OCI-LY1 (cell line): ENCODE measurements at regions not wholly inside any gene's neighbourhood (a gene's known extent, or its start where the extent isn't known, plus 50 kb on each side); places are given as distances from the start of the nearest gene placed in this dataset.

Source experiments
- H2AFZ ChIP-seq: fragments of 200-600 bp; sonication (generic), shearing (Covaris generic); 2 replicates; pipeline ENCODE4 v1.6.0; 2014; ENCODE audit warnings: antibody characterized with exemption, mild to moderate bottlenecking, low read length
- H3F3A ChIP-seq: fragments of 200-600 bp; sonication (generic), shearing (Covaris generic); 2 replicates; pipeline ENCODE4 v1.6.0; 2014; ENCODE audit warnings: mild to moderate bottlenecking, antibody characterized with exemption, low read length, moderate library complexity; ENCODE audit not compliant: insufficient read depth
- H3K27ac ChIP-seq: fragments of 200-600 bp; sonication (generic); 2 replicates; pipeline ENCODE4 v1.5.1; 2014; ENCODE audit warnings: low read length, mixed run types, mild to moderate bottlenecking, low read depth; ENCODE audit not compliant: poor library complexity, severe bottlenecking
- H3K27me3 ChIP-seq: fragments of 200-600 bp; sonication (generic); 2 replicates; pipeline ENCODE4 v1.6.0; 2014; ENCODE audit warnings: antibody characterized with exemption, mild to moderate bottlenecking, low read length, moderate library complexity; ENCODE audit not compliant: insufficient read depth
- H3K36me3 ChIP-seq: fragments of 200-600 bp; sonication (generic); 2 replicates; pipeline ENCODE4 v1.6.1; 2014; ENCODE audit warnings: mild to moderate bottlenecking, antibody characterized with exemption, low read length, moderate library complexity, mixed read lengths; ENCODE audit not compliant: insufficient read depth
- H3K4me1 ChIP-seq: fragments of 200-600 bp; sonication (generic); 2 replicates; pipeline ENCODE4 v1.5.1; 2014; ENCODE audit warnings: mild to moderate bottlenecking, low read length, moderate library complexity; ENCODE audit not compliant: insufficient read depth, severe bottlenecking
- H3K4me2 ChIP-seq: fragments of 200-600 bp; sonication (generic), shearing (Covaris generic); 2 replicates; pipeline ENCODE4 v1.6.1; 2014; ENCODE audit warnings: low read length
- H3K4me3 ChIP-seq: fragments of 200-600 bp; sonication (generic); 2 replicates; pipeline ENCODE4 v1.5.1; 2014; ENCODE audit warnings: low read length, low read depth, mild to moderate bottlenecking, mixed read lengths; ENCODE audit not compliant: poor library complexity, severe bottlenecking
- H3K79me2 ChIP-seq: fragments of 200-600 bp; shearing (Covaris generic); 2 replicates; pipeline ENCODE4 v1.6.1; 2016; ENCODE audit warnings: mixed run types, low read length, mixed read lengths; ENCODE audit not compliant: insufficient read depth
- H3K9ac ChIP-seq: fragments of 200-600 bp; sonication (generic), shearing (Covaris generic); 2 replicates; pipeline ENCODE4 v1.6.1; 2014; ENCODE audit warnings: mild to moderate bottlenecking, low read length, mixed read lengths
- H3K9me2 ChIP-seq: fragments of 200-600 bp; sonication (generic), shearing (Covaris generic); 2 replicates; pipeline ENCODE4 v1.6.1; 2014; ENCODE audit warnings: low read depth, mild to moderate bottlenecking, low read length, mixed read lengths
- H3K9me3 ChIP-seq: fragments of 200-600 bp; shearing (Covaris generic); 2 replicates; pipeline ENCODE4 v1.6.1; 2014; ENCODE audit warnings: low read length, mixed read lengths
- H4K20me1 ChIP-seq: fragments of 200-600 bp; sonication (generic), shearing (Covaris generic); 2 replicates; pipeline ENCODE4 v1.6.0; 2016; ENCODE audit warnings: mild to moderate bottlenecking, low read length; ENCODE audit not compliant: insufficient read depth
- CTCF ChIP-seq: fragments of 200-600 bp; sonication (generic), shearing (Covaris generic); IDR thresholded peaks from 2 replicates; pipeline ENCODE4 v1.5.1; 2017; ENCODE audit warnings: mild to moderate bottlenecking, antibody characterized with exemption, low read length, moderate library complexity, mixed read lengths
- EZH2 ChIP-seq: fragments of 200-600 bp; sonication (generic), shearing (Covaris generic); IDR thresholded peaks from 2 replicates; pipeline ENCODE4 v1.8.0; 2017; ENCODE audit warnings: borderline replicate concordance, mixed run types, mild to moderate bottlenecking, antibody characterized with exemption, low read length, moderate library complexity, mixed read lengths

GRCh38 chr13:21228738-21229137 lies 52.3 kb downstream of the MRPL57 start:
- Histone ChIP-seq H4K20me1 (no peaks in the 10 kb centered on the region), H3K27me3 (no peaks in the 10 kb centered on the region), H3K9ac (no peak overlapping the region), H2AFZ (no peak overlapping the region), H3K27ac (no peak overlapping the region), H3K9me3 (no peaks in the 10 kb centered on the region), H3K4me1 (no peaks in the 10 kb centered on the region), H3K4me3 (no peak overlapping the region), H3K9me2 (no peaks in the 10 kb centered on the region), H3K4me2 (no peak overlapping the region), H3K79me2 (no peaks in the 10 kb centered on the region), H3F3A (no peaks in the 10 kb centered on the region), H3K36me3 (no peaks in the 10 kb centered on the region)
- TF ChIP-seq EZH2 = no peak
- no peak for TF ChIP-seq CTCF

DNA sequence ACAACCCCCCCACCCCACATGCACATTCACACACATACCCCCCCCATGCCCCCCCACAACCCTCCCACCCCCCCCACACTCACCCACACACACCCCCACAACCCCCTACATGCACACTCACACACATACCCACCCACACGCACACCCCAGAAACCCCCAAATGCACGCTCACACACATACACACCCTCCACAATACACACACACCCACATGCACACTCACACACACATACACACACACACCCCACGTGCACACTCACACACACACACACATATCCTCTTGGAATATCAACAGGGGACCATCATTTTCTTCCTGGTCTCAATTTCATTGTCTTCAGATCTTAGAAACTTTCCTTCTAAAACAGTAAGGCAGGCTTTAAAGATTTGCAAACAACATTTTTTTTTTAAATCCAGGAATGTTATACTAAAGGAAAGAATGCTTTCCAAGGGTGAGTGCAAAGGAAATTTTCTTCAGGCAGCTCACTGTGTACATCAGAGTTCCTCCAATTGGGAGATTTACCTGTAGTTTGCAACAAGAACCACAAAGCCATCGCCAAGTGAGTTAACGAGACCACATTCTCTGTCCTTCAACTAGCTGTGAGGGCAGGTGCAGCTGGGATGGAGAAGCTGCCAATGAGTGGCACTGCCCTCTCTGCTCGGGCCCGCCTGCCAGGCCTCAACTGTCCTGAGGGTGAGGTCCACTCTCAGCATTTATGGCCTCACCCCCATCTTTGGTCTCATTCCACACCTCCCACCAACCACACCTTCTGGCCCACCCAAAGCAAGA lies 53.0 kb downstream of the MRPL57 start:
- no peak overlapping the region for H3K4me2 ChIP-seq
- H3K4me1 ChIP-seq = no peaks in the 10 kb centered on the region
- no peak overlapping the region for H2AFZ ChIP-seq
- no peaks in the 10 kb centered on the region for H3K9me3 ChIP-seq
- H3K79me2 ChIP-seq = no peaks in the 10 kb centered on the region
- no peaks in the 10 kb centered on the region for H3K27me3 ChIP-seq
- no peak for TF ChIP-seq EZH2
- no peak for TF ChIP-seq CTCF
- no peak overlapping the region for H3K4me3 ChIP-seq
- no peak overlapping the region for H3K27ac ChIP-seq
- H3K9me2 ChIP-seq = no peaks in the 10 kb centered on the region
- no peaks in the 10 kb centered on the region for H3F3A ChIP-seq
- H3K36me3 ChIP-seq = no peaks in the 10 kb centered on the region
- no peak overlapping the region for H3K9ac ChIP-seq
- H4K20me1 ChIP-seq = no peaks in the 10 kb centered on the region

DNA sequence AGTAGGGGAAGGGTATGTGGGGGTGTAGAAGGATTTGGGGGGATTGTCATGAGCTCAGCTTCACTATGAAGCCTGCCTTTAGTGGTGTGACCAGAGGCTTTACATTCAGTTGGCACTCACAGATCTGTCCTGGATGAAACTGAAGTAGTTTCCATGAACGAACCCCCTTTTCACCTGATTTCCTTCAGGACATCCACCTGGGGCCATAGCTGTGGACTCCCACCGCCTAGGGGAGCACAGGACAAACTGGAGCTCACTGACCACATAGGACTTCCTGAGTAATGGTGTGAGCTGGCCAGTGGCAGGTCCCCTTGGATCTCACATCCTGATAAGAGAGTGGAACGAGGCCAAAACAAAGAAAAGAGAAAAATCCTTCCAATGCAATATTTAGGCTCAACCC lies 54.1 kb downstream of the MRPL57 start:
- Histone ChIP-seq H3K9me3 (no peaks in the 10 kb centered on the region), H3K9me2 (no peaks in the 10 kb centered on the region), H4K20me1 (no peaks in the 10 kb centered on the region), H3K36me3 (no peaks in the 10 kb centered on the region), H3K27ac (no peak overlapping the region), H2AFZ (no peak overlapping the region), H3K27me3 (no peaks in the 10 kb centered on the region), H3K4me1 (no peaks in the 10 kb centered on the region), H3K4me2 (no peak overlapping the region), H3F3A (no peaks in the 10 kb centered on the region), H3K9ac (no peak overlapping the region), H3K4me3 (no peak overlapping the region), H3K79me2 (no peaks in the 10 kb centered on the region)
- TF ChIP-seq EZH2 (no peak), CTCF (no peak)
